ENCODE measurements at regions not wholly inside any gene's neighbourhood (a gene's known extent, or its start where the extent isn't known, plus 50 kb on each side); places are given as distances from the start of the nearest gene placed in this dataset.

- no peaks in the 10 kb centered on the region for H3K9me3 ChIP-seq (ENCODE audit: control insufficient read depth, insufficient read depth, low read depth, low read length)
- H3K4me1 ChIP-seq (ENCODE audit: control insufficient read depth, extremely low read depth, insufficient read depth, low read length) = peaks cover 11% of the 10 kb centered on the region
- TF ChIP-seq CTCF (conservative IDR thresholded peaks at IDR 0.05 in 1 of 2, IDR thresholded peaks at IDR 0.05 in 1 of 2; ENCODE audit: low read depth in 1 of 2, low read length in 2 of 2) (no peak), EZH2 (IDR thresholded peaks at IDR 0.05; ENCODE audit: low read length, missing control alignments) (no peak)
- H4K20me1 ChIP-seq (ENCODE audit: control insufficient read depth, extremely low read depth, insufficient read depth, low read length) = no peaks in the 10 kb centered on the region
- H3K9ac ChIP-seq (ENCODE audit: insufficient read depth, low read length) = no peak overlapping the region
- H3K27me3 ChIP-seq (ENCODE audit: control insufficient read depth, insufficient read depth, low read length) = no peaks in the 10 kb centered on the region
- H2AFZ ChIP-seq (ENCODE audit: low read length) = no peak overlapping the region
- peak in 1 of 2 donors; percentile 51 for DNase-seq (ENCODE audit: low read depth in 2 of 2)
- no peaks in the 10 kb centered on the region for H3K79me2 ChIP-seq (ENCODE audit: control insufficient read depth, insufficient read depth, low read length)
- no peaks in the 10 kb centered on the region for H3K36me3 ChIP-seq (ENCODE audit: control insufficient read depth, insufficient read depth, low read length)
- H3K27ac ChIP-seq (ENCODE audit: insufficient read depth, low read length) = no peak overlapping the region
- H3K4me2 ChIP-seq (ENCODE audit: extremely low read depth, insufficient read depth, low read length) = no peak overlapping the region
- H3K4me3 ChIP-seq (replicated peaks in 1 of 4; ENCODE audit: control extremely low read depth in 1 of 4, insufficient read depth in 1 of 4, low read depth in 3 of 4, low read length in 4 of 4) = no peak overlapping the region
Observed at GRCh38 chr3:99498550-99499234, 139.7 kb upstream of the COL8A1 start.

- no peak for DNase-seq (ENCODE audit: low read depth in 2 of 2)
- Histone ChIP-seq H3K27me3 (ENCODE audit: control insufficient read depth, insufficient read depth, low read length) (no peaks in the 10 kb centered on the region), H3K4me2 (ENCODE audit: extremely low read depth, insufficient read depth, low read length) (no peak overlapping the region), H3K9ac (ENCODE audit: insufficient read depth, low read length) (no peak overlapping the region), H3K36me3 (ENCODE audit: control insufficient read depth, insufficient read depth, low read length) (no peaks in the 10 kb centered on the region), H2AFZ (ENCODE audit: low read length) (no peak overlapping the region), H3K27ac (ENCODE audit: insufficient read depth, low read length) (no peak overlapping the region), H3K4me1 (ENCODE audit: control insufficient read depth, extremely low read depth, insufficient read depth, low read length) (no peaks in the 10 kb centered on the region), H4K20me1 (ENCODE audit: control insufficient read depth, extremely low read depth, insufficient read depth, low read length) (no peaks in the 10 kb centered on the region), H3K79me2 (ENCODE audit: control insufficient read depth, insufficient read depth, low read length) (no peaks in the 10 kb centered on the region), H3K4me3 (replicated peaks in 1 of 4; ENCODE audit: control extremely low read depth in 1 of 4, insufficient read depth in 1 of 4, low read depth in 3 of 4, low read length in 4 of 4) (no peak overlapping the region), H3K9me3 (ENCODE audit: control insufficient read depth, insufficient read depth, low read depth, low read length) (no peaks in the 10 kb centered on the region)
- TF ChIP-seq CTCF (conservative IDR thresholded peaks at IDR 0.05 in 1 of 2, IDR thresholded peaks at IDR 0.05 in 1 of 2; ENCODE audit: low read depth in 1 of 2, low read length in 2 of 2) (no peak), EZH2 (IDR thresholded peaks at IDR 0.05; ENCODE audit: low read length, missing control alignments) (no peak)
Observed at GRCh38 chr3:99487894-99488293, 150.5 kb upstream of the COL8A1 start.

GRCh38 chr3:99485286-99485685 lies 153.1 kb upstream of the COL8A1 start:
- H3K27ac ChIP-seq (ENCODE audit: insufficient read depth, low read length) = no peak overlapping the region
- H3K36me3 ChIP-seq (ENCODE audit: control insufficient read depth, insufficient read depth, low read length) = no peaks in the 10 kb centered on the region

More at GRCh38 chr3:99485286-99485685, 153.1 kb upstream of the COL8A1 start:
- H3K4me1 ChIP-seq (ENCODE audit: control insufficient read depth, extremely low read depth, insufficient read depth, low read length) = no peaks in the 10 kb centered on the region
- no peak for TF ChIP-seq EZH2 (IDR thresholded peaks at IDR 0.05; ENCODE audit: low read length, missing control alignments)
- no peak for TF ChIP-seq CTCF (conservative IDR thresholded peaks at IDR 0.05 in 1 of 2, IDR thresholded peaks at IDR 0.05 in 1 of 2; ENCODE audit: low read depth in 1 of 2, low read length in 2 of 2)
- H4K20me1 ChIP-seq (ENCODE audit: control insufficient read depth, extremely low read depth, insufficient read depth, low read length) = no peaks in the 10 kb centered on the region
- no peak overlapping the region for H2AFZ ChIP-seq (ENCODE audit: low read length)
- no peak overlapping the region for H3K9ac ChIP-seq (ENCODE audit: insufficient read depth, low read length)
- H3K27me3 ChIP-seq (ENCODE audit: control insufficient read depth, insufficient read depth, low read length) = no peaks in the 10 kb centered on the region
- H3K4me3 ChIP-seq (replicated peaks in 1 of 4; ENCODE audit: control extremely low read depth in 1 of 4, insufficient read depth in 1 of 4, low read depth in 3 of 4, low read length in 4 of 4) = no peak overlapping the region
- DNase-seq (ENCODE audit: low read depth in 2 of 2) = no peak
- no peaks in the 10 kb centered on the region for H3K9me3 ChIP-seq (ENCODE audit: control insufficient read depth, insufficient read depth, low read depth, low read length)
- H3K4me2 ChIP-seq (ENCODE audit: extremely low read depth, insufficient read depth, low read length) = no peak overlapping the region
- no peaks in the 10 kb centered on the region for H3K79me2 ChIP-seq (ENCODE audit: control insufficient read depth, insufficient read depth, low read length)
